ELR (cell line): ENCODE measurements at regions not wholly inside any gene's neighbourhood (a gene's known extent, or its start where the extent isn't known, plus 50 kb on each side); places are given as distances from the start of the nearest gene placed in this dataset.

Experiments
- DNase-seq: peaks from one replicate; pipeline ENCODE4 v3.0.0-alpha.2; 2015; ENCODE audit warnings: low read depth

- no peak for DNase-seq
Measured at GRCh38 chr11:31903225-31904074, 92.3 kb upstream of the PAX6 start.

DNA sequence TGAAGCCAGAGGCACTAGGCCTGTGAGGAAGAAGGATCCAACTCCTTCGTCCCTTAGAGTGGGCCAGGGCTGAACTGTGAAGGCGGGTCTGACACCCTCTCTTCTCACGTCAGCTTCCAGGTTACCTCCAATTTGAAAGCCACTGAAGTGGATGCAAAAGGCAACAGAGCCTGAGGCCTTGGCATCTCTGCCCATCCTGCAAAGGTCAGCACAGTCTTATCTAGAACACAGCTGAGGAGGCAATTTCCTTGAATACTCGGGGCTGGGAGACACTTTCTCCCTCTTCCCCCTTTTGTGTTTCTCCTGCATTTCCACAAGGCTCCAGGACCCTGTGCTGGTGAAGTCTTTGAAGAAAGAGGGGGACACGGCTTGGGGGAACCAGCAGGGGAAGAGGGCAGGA lies 91.6 kb upstream of the PAX6 start:
- DNase-seq = no peak

DNA sequence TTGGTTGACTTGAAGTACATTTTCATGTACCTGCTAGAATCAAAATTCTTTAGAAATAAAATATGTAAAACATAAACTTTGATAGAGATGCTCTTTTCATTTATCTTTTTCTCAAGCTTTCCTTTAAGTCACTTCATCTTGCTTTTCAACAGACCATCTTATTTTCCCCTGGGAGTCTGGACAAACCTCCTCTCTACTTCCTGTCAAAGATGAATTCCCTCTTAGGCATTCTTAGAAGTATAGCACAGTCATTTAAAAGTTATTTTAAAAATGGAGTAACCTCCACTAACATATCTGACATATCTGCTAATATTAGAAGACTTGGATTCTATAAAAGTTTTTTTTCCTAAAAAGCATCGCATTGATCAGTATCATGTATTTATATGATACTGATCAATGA lies 84.8 kb upstream of the PAX6 start:
- no peak for DNase-seq

DNA sequence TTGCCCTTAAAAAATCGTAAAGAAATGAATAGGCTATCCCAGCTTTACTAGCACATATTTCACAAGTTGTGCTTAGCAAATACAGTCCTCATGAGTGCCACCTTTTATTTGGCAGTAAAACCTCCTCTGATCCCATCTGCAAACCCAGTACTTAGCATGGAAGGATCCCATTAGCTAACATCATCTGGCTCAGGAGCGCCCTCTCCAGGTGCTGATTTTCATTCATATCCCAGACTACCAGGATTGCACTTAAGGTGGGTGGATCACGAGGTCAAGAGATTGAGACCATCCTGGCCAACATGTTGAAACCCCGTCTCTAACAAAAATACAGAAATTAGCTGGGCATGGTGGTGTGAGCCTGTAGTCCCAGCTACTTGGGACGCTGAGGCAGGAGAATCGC lies 76.1 kb upstream of the PAX6 start:
- DNase-seq = peak; percentile 13

DNA sequence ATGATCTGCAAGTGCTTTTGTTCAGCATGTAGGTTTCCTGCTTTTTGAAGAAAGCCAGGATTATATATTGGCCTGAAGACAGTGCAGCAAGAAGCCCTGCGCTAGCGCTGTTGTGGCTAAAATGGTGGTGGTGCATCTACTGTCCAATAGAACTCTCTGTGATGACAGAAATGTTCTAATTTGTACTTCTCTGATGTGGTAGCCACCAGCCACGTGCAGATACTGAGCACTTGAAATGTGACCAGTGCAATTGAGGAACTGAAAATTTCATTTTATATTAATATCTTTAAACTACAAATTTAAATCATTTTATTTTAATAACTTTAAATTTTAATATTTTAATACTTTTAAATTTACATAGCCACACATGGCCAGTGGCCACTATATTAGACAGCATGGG lies 73.0 kb upstream of the PAX6 start:
- DNase-seq = no peak

DNA sequence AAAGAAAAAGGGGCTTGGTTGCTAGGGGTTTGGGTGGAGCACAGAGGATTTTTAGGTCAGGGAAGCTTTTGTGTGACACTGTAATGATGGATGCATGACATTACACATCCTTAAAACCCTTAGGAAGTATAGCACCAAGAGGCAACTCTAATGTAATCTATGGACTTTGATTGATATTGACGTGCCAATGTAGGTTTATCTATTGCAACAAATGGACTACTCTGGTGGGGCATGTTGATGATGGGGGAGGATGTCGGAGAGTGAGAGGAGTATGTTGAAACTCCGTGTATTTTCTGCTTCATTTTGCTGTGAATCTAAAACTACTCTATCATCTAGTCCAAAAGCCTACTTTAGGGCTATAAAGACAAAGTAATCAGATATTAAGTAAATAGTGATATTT lies 72.3 kb upstream of the PAX6 start:
- no peak for DNase-seq

- DNase-seq = peak; percentile 33
Measured at GRCh38 chr11:31882951-31883392, 71.8 kb upstream of the PAX6 start.

- DNase-seq = no peak
Measured at GRCh38 chr11:31881825-31882224, 70.7 kb upstream of the PAX6 start.

GRCh38 chr11:31879681-31880080 lies 68.6 kb upstream of the PAX6 start:
- no peak for DNase-seq

DNA sequence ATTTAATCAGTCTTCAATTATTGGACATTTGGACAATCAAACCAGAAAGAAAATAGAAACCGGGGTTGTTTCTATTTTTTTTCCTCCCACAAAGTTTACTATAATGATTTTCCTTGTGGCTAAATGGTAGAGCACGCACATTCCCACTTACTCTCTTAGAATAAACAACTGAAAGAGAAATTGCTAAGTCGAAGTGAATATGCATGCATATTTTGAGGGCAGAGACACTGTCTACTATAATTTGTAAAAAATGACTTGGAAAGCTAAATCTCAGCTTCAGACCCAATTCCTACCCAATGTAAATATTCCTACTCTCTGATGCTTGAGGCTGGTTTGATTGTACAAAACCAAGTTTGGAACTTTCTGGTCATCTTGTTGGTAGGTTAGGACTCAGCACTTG lies 66.7 kb upstream of the PAX6 start:
- no peak for DNase-seq

GRCh38 chr11:31877083-31877482 lies 66.0 kb upstream of the PAX6 start:
- DNase-seq = no peak

DNA sequence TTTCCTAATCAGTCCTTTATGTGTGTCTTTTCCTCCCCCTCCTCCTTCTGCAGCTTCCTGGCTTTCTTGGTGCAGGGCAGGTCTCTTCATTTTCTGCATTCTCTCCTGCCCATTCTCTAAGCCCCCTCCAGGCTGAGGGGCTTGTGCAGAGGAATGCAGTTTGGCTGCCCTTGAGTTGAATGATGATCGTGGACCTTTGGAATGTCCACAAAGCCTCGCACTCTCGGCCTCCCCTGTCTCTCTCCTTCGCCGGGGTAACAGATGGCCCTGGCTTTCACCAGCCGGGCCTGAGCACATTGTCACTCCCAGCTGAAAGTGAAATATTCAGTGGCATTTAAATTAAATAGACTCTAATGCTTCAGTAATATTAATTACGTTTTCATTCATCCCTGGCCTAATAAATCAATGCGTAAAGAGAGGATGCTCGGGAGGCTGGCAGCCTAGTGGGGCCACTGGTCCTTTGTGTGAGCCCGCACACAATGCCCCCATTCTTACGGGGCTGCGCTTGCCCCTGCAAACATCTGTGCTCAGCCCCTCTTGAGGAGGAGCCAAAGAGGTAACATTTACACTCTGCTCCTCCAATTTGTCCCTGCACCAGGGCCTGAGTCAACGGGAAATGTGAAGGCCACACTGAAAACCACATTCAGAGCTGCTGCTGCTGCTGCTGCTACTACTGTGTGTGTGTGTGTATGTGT lies 64.9 kb upstream of the PAX6 start:
- no peak for DNase-seq

DNA sequence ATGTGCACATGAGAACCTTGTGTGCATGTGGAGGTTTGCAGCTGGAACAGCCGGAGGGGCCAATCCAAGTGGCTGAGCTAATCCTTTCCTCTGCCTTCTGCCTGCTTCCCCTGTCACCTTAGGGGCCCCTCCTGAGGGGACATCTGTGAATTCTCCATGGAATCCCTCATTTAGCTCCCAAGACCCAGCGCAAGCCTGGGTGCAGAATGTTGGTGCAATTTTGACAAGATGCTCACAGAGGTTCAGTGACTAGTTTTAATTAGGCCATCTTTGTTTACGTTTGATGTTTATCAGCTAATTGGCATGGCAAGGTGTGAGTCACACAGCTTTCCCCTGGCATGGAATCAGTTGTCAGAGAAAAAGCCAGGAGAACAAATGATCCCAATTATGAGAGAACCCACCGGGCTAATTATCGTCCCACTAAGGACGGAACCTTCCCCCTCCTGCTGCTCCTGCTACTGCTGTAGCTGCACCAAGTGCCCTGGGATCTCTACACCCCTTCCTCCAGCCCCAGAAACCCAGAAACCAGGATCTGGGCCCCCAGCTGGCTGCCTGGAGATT lies 63.6 kb upstream of the PAX6 start:
- DNase-seq = no peak

- DNase-seq = no peak
Measured at GRCh38 chr11:31873124-31873523, 62.0 kb upstream of the PAX6 start.

- DNase-seq = peak; percentile 57
Measured at GRCh38 chr11:31872076-31872443, 60.9 kb upstream of the PAX6 start.

GRCh38 chr11:31871310-31872075 lies 60.4 kb upstream of the PAX6 start:
- no peak for DNase-seq

DNA sequence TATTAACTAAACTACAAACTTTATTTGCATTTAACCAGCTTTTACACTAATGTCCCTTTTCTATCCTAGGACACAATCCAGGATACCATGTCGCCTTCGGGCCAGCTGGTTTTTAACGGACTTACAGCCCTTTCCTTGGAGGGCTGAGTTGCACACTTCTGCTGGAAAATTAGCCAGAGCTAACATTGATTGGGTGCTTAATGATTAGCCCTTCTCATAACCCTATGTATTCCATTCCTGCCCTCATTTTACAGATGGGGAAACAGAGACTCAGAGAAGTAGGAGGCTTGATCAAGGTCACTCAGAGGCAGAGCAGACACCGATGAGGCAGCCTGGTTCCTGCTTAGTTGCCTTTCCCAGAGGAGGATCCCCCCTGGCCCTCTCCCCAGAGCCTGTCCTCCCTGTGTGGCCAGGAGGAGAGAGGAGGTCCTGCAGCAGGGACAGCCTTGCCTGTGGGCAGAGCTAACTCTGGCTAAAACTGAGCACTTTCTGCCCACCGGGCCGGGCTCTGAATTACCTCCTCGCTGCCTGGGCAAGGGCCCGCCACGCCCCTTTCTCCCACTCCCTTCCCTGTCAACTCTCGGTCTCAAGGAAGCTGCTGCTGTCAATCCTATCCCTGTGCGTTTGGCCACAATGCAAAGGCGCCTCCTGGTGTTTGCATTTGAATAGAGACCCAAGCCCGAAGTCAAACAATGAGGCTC lies 59.6 kb upstream of the PAX6 start:
- DNase-seq = peak; percentile 49

GRCh38 chr11:31869986-31870385 lies 58.9 kb upstream of the PAX6 start:
- peak; percentile 5 for DNase-seq

DNA sequence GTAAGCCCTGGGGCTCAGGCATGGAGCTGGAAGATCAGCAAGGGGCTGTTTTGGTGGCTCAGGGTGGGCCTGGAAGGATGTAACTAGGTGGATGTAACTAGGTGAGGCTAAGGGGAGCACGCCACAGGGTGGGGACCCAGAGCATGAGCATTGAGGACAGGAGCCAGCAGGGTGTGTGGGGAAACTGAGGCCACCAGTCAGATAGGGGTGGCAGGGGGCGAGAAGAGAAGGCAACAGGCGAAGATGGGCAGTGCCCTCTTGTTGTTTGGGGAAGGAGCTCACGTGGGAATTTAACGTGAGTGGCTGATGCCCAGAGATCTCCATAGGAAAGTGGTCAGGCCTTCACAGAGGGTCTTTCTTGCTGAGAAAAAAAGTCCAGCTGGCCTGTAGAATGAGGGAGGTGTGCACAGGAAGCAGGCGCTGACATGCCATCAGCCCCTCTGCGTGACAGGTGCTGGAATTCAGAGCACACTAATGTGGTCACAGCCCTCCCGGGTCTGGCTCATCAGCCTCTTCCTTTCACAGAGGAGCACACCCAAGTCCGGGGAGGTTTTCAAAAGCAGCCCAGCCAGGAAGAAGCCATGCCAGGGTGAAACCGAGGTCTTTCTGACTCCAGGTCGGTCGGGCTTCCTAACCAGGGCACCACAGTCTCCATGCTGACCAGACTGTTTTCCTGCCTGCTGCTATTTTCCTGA lies 54.6 kb upstream of the PAX6 start:
- no peak for DNase-seq

GRCh38 chr11:31863170-31863832 lies 52.2 kb upstream of the PAX6 start:
- DNase-seq = no peak

DNA sequence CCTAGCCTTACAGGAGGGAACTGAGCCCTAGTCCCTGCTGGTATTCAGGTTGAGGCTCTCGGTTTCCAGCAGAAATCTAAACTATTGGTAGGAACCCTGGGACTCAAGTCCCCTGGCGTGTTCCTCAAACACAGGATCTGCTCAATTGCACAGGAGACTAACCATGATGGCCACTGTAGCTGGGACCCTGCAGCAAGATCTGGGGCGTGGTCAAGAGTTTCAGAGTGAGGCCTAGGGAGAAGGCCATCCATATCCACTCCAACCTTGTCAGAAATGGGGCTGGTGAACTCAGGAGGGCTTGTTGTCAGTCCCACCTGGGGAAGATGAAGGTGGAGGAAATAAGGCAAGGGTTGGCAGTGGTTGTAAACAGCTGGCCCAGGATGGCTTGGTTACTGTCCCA lies 49.9 kb upstream of the PAX6 start:
- no peak for DNase-seq
